ENCODE measurements at regions not wholly inside any gene's neighbourhood (a gene's known extent, or its start where the extent isn't known, plus 50 kb on each side); places are given as distances from the start of the nearest gene placed in this dataset.
A peak's percentile ranks its signal among the peaks of the same experiment; 100 is the strongest.

DNA sequence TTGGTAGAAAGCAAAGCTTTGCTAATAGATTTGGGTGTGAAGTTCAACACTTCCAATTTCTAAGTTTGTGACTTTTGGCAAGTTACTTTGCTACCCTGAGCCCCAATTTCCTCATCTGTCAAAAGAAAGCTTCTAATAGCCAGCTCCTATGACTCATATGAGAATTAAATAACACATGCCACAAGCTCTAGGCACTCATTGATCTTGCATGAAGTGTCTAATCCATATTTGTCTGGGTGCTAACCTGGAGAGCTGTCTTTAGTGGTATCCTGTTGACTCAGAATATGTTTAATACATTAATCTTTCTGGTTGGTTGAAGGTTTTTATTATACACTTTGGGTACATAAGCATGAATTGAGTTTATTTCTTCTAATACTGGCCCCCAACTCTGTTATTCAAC is 188.8 kb downstream of the POSTN start:
- no peak for DNase-seq (ENCODE audit: low read depth)

DNA sequence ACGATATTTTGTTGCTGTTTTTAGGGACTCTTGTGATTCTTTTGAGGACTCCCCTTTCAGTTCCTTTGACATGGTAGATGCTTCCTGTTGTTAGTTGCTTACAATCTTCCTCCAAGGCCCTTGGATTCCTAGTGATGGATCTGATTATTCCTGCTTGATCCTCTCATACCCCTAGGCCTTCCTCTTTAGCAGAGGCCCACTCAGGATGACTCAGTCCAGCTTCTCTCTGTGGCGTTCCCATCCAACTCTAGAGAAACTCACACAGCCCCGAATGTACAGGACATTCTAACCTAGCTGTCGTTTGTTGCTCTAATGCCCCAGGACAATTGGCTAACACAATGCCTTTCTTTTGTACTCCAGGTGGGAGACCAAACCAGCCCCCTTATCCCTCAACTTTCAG is 191.4 kb downstream of the POSTN start:
- DNase-seq (ENCODE audit: low read depth) = no peak

DNA sequence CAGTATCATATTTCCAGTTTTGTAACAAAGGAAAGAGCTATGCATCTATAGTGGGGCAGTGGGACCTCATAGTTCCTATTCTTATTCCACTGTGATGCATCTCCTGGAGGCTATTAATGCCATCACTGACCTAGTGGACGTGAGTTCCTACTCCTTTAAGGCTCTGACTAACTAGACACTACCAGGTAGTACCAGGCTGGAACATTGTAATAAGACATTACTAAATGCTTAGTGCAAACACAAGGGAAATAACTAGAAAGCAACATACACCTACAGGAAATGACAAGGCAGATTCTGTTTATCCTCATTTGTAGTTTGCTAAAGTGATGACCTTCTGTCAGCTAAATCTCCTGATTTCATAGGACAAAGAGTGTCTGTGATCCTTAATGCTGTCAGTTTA is 192.5 kb downstream of the POSTN start:
- no peak for DNase-seq (ENCODE audit: low read depth)

DNA sequence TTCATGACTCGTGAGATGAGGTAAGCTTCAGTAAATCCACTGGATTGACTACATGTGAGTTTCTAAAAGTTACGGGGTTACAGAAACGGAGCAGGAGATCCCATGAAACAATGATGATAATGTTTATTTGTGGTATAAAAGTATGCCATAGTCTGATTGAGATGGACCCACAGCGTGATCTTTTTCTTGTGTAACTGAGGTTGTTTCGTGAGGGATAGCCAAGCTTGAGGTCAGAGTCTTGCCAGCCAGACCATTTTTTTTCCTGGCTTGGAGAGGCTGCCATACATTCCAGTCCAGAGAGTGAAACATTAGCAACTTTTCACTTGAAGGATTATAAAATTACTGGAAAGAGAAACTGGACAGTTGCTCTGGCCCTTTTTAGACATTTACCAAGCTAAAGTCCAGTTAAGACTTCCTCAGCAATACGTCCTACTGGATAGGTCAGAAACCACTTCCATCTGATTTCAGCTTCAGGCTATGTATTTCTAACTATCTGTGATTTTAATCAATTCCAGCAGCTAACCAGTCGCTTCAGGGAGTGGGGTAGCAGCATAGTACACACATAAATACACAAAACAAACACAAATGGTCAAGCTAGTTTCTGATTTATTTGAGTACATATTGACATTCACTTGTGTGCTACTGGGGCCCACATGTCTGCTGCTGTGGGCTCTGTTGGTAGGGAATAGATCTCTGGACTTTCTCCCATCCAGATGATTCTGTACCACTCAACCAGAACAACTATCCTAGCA is 194.6 kb downstream of the POSTN start:
- peak; percentile 96 for DNase-seq (ENCODE audit: low read depth)

DNA sequence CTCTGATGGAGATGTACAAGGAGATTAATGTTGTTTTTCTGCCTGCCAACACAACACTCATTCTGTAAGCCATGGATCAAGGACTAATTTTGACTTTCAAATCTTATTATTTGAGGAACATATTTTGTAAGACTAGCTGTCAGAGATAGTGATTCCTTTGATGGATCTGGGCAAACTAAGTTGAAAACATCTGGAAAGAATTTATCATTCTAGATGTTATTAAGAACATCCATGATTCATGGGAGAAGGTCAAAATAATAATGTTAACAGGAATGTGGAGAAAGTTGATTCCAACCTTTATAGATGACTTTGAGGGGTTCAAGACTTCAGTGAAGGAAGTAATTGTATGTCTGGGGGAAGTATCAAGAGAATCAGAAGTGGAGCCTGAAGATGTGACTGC is 196.8 kb downstream of the POSTN start:
- DNase-seq (ENCODE audit: low read depth) = no peak

DNA sequence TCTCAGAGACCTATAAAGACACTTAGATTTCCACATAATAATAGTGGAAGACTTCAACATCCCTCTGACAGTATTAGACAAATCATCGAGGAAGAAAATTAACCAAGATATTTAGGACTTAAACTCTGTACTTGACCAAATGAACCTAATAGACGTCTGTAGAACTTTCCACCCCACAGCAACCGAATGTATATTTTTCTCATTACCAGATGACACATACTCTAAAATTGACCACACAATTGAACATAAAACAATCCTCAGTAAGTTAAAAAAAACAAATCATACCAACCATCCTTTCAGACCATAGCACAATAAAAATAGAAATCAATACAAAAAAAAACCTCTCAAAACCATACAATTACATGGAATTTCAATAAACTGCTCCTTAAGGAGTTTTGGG is 201.0 kb downstream of the POSTN start:
- DNase-seq (ENCODE audit: low read depth) = no peak

DNA sequence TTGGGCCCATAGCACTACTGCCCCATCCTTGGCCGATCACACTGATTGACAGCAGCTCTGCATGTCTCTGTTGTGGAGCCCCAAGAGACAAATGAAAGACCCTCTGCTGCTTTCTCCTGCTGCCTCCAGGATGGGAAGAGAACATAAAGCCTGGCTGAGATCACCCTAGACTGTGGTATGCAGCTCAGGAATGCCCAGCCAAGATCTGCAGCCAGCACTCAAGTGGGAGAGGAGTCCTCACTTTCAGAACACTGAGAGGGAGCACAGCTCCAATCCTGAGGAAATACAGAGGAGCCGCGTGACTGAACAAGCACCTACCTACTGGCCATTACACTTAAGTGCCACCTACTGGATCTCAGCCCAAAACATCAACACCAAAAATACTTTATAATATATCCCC is 203.0 kb downstream of the POSTN start:
- DNase-seq (ENCODE audit: low read depth) = no peak

DNA sequence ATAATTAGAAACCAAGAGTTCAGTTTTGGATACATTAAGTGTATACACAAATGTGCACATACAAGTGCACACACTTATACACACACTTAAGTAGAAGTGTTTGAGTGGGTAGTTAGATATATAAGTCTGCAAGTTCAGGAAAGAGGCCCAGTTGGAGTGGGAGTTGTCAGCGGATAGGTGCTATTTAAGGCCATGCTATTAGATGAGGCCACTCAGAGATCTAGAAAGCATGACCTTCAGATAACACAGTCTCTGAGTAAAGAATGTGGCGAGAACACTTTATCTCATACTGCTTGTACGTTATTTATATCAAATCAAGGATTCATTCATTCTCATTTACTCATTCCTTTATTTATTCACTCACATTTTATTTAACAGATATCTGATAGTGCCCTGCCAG is 206.2 kb downstream of the POSTN start:
- no peak for DNase-seq (ENCODE audit: low read depth)

DNA sequence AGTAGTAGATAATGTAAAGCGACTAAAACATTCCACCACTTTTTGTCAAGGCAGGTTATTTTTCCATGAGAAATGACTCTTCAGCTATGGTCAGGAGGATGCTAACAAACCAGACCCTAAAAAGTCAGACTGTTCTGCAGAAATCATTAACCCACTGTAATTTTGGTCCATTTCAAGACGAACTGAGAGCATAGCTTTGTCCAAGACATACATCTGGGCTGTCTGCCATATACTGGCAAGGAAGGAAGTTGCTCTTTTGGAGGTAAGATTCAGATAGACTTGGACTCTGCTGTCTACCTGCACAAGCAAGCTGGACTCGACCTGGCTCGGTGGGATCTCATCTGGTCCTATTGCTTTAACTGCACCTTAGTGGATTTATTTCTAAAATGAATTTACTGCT is 207.8 kb downstream of the POSTN start:
- no peak for DNase-seq (ENCODE audit: low read depth)

DNA sequence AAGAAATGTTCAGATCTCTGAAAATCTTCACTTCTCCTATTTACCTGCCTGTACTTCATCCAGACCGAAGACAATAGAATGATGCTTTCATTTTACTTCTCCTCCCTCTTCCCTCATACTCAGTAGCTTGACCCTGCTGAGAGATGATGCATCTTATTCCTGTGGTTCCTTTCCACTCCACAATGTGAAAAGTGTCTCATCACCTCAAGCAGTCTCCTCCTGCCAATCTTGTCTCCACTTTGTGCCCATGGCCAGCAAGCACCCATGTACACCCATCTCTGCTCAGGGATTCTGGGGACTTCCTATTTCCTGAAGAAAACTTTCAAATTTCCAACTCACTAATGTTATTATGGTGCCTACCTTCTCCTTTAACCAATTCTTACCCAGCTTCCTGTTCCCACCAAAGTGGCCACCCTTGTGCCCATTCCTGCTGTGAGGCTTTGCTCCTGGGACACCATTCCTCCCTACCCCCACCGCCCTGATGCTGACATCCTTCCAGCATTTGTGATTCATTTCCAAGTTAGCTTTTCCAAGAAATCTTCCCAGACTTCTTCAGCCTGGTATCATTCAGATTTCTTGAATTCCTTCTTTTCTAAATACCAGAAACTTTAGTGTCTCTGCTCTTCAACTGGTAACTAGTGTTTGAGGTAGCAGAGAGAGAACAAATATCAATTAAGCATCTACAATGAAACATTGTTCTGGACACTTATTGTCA is 212.5 kb downstream of the POSTN start:
- no peak for DNase-seq (ENCODE audit: low read depth)

DNA sequence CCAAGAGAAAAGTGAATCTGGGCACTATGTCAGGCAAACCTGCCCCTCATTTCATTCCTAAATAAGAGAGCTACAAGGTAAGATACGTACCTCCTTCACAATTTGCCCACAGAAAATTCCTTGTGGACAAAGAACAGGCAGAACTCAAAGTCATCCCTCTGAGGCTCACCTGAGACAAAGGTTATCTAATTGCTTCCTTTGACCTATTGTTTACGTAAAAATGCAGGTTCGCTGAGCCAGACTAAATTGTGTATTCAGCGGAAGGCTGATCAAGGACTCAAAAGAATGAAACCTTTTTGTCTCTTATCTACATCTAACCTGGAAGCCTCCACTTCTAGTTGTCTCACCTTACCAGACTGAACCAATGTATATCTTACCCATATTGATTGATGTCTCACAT is 213.3 kb downstream of the POSTN start:
- DNase-seq (ENCODE audit: low read depth) = no peak

DNA sequence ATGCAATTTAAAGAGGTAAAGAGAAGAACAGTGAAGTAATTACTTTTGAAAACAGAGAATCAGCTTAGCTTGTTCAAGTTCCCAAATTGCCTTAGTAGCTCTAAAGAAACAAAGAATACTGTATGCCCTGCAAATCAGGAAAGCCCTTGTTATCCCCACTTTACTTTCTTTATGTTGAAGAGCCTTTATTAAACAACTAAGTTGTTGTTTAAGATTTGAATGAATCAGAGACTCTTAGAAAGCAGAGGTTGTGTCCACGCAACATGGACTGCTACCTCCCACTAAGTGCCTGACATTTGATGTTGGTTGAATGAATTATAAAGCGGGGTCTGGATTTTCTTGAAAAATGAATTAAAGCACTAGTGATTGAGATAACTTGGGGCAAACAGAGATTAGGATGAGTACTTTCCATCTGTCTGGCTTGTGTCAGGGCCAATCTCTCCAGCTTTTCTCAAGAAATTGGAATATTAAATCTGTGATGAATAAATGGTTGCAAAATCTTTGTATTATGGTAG is 214.7 kb downstream of the POSTN start:
- no peak for DNase-seq (ENCODE audit: low read depth)

DNA sequence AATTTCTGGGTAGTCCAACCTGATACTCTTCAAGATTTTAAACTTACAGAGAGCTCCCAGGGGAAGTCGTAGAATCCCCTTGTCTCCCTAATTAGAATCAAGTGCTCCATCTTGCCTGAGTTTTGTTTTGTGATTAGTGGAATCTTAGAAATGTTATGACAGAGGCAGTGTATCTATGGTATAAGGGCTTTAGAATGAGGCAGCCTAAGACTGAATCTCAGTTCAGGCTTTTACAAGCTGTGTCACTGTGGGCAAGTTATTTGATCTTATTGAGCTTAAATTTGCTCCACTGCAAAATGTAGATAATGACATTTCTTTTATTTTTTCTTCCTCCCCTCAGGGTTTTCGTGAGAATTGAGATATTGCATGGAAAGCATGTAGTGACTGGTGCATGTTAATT is 215.5 kb downstream of the POSTN start:
- no peak for DNase-seq (ENCODE audit: low read depth)

DNA sequence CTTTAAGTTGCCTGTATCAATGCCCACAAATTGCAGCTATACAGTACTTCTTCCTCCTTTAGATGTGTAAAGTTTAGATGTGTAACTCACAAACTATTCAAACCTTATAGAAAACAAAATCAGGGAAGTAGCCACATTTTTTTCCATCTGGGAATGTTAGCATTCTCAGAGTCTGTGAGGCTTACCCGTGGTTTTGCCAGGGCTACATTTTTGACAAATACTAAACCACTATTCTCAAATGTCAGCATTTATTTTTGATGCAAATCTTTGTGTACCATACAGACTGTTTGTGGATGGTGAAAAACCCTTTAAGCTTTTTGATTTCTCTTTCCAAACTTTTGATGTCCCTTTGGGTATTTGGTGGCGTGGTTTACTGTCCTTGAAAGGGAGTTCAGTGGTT is 216.4 kb downstream of the POSTN start:
- DNase-seq (ENCODE audit: low read depth) = no peak

DNA sequence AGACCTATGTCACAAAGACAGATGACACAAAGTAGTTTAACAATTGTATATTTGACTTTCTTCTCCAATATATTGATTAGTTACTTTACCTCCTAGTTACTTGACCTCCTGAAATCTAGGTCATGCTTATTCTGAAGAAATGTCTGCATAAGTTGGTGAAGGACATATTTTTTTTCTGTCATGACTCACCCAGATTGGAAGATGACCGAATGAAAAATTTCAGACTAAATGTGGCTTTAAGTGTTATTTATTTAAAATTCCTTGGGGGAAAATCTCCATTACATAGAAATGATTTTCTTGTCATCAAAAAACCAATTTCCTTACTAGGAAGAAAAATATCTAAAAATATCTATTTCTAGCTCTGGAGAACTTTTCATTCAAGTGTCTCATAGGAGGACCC is 217.1 kb downstream of the POSTN start:
- no peak for DNase-seq (ENCODE audit: low read depth)

DNA sequence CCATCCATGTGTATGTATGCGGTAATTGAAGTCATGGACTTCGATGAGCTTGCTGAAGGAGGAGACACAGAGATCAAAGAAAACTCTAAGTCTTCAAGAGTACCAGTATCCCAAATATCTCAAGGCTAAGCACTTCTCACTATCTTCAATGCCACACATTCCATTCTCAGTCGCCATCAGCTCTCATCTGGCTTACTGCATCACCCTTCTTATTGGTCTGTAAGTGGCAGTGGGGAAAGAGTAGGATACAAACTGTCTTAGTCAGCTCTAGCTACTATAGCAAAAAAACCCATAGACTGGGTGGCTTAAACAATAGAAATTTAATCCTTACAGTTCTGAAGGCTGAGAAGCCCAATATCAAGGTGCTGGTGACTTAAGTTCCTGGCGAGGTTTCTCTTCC is 218.7 kb downstream of the POSTN start:
- DNase-seq (ENCODE audit: low read depth) = no peak

DNA sequence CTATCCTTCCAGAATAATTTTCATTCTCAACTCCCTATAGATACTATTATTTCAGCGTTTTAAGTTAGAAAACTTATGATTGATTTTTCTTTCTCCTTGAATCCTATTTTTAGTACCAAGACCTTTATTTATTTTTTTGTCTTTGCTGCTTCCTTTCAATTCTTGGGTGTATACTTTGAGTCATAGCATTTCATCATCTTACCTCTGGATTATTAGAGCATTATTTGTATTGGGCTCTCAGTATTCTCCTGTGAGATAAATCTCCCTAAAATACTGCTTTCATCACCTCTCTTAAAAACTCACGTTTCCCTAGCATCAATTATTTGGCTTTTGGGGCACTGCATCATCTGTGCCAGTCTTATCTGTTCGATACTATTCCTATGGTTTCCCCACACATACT is 222.8 kb downstream of the POSTN start:
- DNase-seq (ENCODE audit: low read depth) = no peak

DNA sequence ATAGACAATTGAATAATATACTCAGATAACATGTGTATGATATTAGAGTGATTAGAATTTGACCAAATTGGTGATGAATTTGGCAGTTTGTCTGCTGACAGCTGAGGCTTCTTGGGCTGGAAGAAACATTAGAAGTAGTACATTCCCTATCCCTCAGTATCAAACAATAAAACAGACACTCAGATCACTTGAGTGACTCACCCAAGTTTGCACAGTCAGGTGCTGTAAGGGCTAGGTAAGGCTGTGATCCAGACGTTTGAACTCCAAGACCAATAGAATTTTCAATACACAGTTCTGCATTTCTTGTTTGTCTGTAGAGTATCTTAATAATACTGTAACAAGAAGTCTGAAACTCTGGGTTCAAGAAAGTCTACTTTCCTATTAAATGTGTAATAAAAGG is 223.5 kb downstream of the POSTN start:
- DNase-seq (ENCODE audit: low read depth) = no peak

DNA sequence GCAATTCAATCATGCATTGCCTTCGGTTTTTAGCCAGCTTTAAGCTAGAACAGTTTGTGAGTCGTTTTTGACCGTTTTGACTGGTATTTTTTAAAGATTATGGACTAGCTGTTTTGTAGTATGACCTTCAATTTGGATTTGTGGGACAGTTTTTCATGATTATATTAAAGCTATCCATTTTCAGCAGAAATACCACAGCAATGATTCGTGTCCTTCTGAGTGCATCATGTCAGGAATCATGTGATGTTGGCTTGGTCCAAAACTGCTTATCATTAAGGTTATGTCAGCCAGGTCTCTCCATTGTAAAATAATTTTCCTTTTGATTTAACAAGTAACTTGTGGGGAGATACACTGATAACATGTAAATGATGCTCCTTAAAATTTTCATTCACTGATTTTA is 229.0 kb downstream of the POSTN start:
- peak; percentile 3 for DNase-seq (ENCODE audit: low read depth)

DNA sequence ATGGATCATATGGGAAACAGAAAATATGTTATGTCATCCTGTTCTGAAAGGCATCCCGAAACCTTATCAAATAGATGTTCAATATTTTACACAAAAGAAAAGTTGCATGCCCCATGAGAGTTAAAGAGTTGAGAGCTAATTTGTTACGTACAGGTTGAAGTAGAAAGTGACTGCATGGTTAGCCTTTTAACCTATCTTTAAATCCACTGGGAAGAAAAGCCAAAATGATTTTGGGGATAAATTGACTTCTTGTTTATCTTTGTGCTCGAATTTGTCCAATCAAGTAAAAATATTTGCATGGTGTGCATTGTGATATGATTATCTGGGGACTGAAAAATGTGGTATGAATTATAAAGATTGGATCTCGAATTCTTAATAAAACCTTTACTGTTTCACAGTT is 230.1 kb downstream of the POSTN start:
- no peak for DNase-seq (ENCODE audit: low read depth)

DNA sequence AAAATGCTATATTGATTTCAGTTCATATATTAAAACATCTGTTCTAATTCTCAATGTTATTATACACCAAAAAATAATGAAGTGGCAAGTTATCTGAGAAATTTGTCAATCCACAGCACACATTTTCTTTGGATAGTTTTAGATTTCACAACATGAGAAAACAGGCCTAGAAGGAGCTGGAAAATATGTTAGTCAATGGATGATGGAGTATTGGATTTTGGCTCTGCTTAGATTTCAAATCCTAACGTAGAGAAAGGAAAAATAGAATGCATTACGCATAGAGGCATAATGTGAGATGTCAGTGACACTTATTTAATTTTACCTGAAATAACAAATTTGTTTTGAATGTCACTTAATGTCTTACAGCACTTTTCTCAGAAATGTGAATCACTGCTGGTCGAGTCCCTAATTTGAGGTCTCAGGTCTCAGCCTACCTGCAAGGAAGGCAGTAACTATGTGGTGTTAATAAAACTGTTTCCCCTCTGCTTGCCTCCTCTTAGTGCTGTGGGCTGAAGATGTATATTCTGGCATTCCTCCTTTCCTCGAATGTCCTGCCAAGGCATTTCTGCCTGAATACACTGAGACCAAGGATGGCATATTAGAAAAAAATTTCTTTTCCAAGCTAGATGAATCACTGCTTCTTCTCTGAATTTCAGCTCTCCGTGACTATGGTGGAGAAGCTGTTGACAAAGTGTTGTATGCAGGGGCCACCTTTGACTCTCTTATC is 232.4 kb downstream of the POSTN start:
- DNase-seq (ENCODE audit: low read depth) = no peak

DNA sequence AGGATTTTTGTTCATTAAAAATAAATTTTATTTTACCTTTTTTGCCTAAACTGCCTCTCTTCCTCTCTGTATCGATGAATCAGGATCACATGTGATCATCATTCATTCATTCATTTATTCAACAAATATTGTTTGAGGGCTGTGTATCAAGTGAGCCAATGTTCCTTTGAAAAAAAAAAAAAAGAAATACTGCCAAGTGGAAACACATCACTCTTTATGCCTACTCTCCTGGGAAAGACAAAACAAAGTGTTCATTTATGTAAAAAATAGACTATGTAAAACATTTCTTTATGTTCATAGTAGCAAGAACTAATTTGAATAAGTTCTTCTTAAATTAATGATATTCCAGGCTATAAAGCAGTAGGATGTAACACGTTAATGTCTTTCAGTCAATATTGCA is 233.1 kb downstream of the POSTN start:
- DNase-seq (ENCODE audit: low read depth) = no peak

DNA sequence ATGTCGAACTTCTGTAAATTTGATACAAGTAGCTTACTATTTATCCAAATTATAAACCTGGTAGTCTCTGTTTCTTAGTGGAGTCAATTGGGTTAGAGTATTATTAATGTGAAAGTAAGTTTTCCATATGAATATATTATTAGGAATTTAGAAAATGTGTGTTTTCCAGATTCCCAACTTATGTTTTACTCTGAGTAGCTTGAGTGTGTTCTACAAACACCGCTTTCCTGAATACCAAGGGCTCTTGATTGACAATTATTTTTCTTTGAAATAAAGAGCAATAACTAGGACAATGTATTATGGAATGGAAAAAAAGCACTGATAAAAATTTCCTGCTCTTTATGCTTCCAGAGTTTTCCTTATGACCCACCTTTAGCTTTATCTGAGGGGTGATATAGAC is 233.6 kb downstream of the POSTN start:
- DNase-seq (ENCODE audit: low read depth) = no peak

Data from fibroblast of gingiva (primary cell).